Esophagus mucosa (tissue), 1 donor: ENCODE measurements at regions not wholly inside any gene's neighbourhood (a gene's known extent, or its start where the extent isn't known, plus 50 kb on each side); places are given as distances from the start of the nearest gene placed in this dataset.
"Not testable (repeated sequence)": the region's sequence is repeated elsewhere in the genome, so short reads cannot be mapped to it uniquely, and the experiment has no call there.

Source experiments
- ATAC-seq: fragments of 200-7000 bp; cut with Tn5 transposase; one replicate; pipeline ENCODE4 v1.9.1; 2020
- donor health status: DM: yes; HTN: yes; CAD: no.

DNA sequence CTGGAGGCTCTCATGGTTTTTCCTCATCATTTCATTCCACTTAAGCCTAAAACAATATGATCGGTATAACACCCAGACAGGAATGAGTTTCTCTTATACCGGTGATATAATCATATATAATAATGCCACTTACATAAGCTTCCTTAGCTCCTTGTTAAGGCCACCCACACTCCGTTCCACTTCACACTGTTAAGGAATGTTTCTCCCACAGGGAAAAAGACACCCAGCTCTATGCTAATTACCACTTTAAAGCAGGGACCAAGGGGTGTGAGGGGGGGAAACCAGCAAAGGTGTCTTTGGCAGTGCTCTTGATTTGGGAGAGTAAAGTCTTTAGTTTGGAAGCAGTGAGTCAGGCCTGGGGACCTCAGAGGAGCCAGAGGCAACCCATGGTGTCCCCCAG, 245.4 kb downstream of the NPIPA7 start:
- ATAC-seq, result not testable (repeated sequence)

DNA sequence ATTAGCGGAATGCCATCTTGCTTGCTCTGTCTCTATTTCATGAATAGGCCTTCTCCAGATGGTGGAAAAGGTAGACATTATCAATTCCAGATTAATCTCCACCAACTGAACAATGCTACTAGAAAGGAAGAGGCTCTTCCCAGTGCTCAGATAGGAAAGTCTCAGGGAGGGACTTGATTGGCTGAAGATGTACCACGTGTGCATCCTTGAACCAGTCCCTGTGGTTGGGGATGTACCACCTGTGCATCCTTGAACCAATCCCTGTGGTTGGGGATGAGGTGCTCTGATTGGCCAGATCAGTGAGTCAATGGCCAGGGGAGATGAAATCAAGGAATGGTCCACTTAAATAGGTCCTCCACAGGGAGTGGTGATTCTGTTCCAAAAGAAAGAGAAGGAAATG, 246.2 kb downstream of the NPIPA7 start:
- ATAC-seq, result not testable (repeated sequence)

DNA sequence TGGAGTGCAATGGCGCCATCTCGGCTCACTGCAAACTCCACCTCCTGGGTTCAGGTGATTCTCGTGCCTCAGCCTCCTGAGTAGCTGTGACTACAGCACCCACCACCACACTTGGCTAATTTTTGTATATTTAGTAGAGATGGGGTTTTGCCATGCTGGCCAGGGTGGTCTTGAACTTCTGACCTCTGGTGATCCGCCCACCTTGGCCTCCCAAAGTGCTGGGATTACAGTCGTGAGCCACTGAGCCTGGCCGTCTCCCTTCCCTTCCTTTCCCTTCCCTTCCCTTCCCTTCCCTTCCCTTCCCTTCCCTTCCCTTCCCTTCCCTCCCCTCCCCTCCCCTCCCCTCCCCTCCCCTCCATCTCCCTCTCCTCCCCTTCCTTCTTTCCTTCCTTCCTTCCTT, 248.9 kb downstream of the NPIPA7 start:
- ATAC-seq, result not testable (repeated sequence)

DNA sequence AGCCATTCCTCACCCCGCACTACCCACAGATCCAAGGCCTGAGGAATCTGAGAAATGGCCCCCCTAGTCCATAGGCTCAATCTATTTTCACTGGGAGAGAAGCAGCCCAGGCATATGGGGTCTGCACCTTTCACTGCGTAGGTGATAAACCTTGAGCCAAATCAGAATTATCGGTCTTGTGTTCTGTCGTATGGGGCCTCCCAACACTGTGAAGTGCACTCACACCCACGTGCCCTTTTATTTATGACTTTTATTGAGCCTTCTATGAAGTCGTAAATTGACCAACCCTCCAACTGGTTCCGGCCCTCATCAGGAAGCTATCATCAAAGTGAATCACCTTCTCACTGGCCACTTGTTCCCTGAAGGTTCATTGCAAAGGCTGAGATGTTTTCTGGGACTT, 259.3 kb downstream of the NPIPA7 start:
- not testable (repeated sequence) for ATAC-seq

DNA sequence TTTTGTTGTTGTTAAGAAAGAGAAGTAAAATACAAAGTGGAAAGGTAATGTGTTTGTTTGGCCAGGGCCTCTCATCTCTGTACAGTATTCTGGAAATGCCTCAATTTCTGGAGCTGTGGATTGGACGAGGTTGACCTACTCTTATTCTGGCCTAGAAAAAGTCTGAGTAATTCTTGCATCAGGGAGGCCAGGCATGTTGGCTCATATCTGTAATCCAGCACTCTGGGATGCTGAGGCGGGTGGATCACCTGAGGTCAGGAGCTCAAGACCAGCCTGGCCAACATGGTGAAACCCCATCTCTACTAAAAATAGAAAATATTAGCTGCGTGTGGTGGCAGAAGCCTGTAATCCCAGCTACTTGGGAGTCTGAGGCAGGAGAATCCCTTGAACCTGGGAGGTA, 259.8 kb downstream of the NPIPA7 start:
- not testable (repeated sequence) for ATAC-seq

DNA sequence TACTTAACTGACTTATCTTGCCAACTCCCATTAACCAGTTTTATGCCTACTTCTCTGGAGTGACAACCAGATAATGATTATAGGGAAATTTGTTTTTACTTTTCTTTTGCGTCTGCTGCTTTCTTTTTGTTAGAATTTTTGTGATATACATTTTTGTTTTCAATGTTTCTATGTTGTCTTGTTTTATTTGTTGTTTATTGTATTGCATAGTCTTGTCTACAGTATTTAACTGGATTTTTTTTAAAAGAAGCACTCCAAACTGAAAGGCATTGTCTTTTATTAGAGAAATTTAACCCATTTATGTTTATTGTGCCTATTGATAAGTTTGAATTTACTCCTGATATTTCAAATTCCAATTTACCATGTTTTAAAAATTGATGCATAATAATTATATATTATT, 264.9 kb downstream of the NPIPA7 start:
- ATAC-seq, result not testable (repeated sequence)

DNA sequence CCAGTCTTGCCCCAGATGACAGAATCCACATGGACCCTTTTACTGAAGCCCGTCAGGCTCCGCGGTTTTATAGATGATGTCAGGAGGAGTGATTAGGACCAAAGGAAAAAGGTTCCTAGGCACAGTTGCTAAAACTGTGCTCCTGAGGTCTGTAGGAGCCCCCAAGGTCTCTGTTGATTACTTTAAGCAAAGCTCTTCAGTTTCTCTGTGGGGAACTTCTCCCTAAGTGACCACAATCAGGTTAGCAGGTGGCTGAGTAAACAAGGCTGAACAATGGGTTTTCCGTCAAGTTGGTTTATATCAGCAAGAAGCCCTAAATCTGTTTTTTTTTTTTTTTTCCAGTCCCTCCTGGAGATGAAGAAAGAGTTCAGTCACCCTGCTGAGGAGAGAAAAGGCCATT, 269.1 kb downstream of the NPIPA7 start:
- not testable (repeated sequence) for ATAC-seq

DNA sequence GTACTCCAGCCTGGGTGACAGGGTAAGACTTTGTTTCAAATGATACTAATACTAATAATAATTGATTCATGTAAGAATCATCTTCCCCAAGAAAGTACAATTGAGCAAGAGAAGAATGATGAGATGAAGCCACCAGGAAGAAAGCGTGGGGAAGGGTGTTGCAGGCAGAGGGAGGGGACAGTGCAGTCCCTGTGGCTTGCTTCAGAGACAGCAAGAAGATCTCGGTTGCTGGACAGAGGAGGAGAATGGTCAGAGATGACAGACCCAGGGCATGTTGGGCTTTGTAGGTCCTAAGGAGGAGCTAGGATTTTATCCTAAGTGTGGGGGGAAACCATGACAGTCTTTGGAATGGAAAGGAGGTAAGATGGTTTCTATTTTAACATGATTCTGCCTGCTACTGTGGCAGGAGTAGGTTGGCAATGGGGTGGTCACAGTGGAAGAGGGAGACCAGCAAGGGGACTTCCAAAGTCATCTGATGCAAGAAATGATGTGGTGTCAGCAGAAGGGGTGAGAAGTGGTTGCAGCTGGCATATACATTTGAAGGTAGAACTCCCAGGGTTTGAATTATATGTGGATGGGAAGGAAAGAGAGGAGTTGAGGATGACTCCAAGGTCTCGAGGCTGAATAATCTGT, 293.4 kb downstream of the NPIPA7 start:
- not testable (repeated sequence) for ATAC-seq

DNA sequence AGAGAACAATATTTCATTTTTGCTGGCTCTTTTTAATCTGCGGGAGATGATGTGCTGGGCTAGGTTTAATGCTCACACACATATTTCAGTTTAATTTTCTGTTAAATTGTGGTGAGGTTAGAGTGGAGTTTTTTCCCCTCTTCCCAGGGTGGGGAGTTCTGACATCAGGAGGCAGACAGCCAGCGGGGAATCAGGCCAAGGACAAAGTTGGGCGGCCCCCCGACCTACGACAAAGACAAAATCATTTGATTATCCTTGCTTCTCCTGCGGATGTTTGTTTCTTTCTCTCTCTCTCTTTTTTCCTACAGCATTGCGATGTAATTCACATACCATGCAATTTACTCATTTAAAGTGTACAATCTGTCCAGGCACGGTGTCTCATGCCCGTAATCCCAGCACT, 295.9 kb downstream of the NPIPA7 start:
- ATAC-seq, result not testable (repeated sequence)

DNA sequence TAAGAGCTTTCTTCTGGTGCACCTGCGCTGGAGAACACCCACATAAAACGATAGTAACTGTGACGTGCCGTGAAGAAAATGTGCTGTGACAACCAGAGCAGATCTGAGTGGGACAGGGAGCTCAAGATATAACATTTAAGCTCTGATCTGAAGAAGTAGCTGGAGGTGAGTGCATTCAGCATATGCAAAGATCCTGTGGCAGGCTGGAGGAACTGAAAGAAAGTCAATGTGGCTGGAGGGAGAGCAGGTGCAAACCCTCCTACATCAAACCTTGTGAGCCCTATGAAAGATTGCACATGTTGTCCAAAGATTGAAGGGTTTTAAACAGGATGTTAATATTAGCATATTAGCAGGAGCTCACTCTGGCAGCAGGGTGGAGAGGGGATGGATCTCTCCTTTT, 342.9 kb downstream of the NPIPA7 start:
- ATAC-seq, result not testable (repeated sequence)

DNA sequence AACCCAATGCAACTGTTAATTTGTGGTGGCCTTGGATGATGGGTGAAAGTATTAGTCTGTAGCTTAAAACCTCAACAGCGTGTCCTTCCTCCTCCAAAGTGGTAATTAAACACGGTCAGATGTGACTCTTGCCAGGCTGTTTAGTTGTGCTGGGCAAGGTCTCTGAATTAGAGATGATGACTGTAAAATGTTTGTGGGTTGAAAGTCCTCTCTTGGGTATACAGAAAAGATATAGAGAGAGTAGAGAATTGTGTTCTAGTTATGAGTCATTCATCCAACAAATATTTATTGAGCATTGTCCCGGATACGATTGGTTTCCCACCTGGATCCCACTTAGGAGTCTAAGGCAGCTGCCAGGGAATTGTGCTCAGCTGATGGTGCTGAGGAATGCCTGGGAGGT, 343.7 kb downstream of the NPIPA7 start:
- not testable (repeated sequence) for ATAC-seq

DNA sequence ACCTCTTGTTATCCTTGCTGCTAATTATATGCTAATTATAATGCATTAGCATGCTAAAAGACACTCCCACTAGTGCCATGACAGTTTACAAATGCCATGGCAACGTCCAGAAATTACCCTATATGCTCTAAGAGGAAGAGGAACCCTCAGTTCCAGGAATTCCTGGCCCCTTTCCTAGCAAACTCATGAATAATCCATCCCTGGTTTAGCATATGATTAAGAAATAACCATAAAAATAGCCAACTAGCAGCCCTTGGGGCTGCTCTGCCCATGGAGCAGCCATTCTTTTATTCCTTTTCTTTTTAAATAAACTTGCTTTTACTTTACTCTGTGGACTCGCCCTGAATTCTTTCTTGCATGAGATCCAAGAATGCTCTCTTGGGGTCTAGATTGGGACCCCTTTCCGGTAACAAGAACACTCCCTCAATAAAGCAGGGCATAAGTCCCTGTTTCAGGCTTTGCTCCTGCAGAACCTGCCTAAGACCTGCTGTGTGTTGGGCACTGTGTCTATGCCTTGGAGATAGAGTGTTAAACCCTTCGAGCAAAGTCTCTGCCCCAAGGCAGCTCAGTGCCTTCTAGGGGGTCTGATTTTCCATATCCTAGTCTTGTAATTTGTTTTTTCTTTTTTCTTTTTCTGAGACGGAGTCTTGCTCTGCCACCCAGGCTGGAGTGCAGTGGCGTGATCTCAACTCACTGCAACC, 345.0 kb downstream of the NPIPA7 start:
- ATAC-seq, result not testable (repeated sequence)

DNA sequence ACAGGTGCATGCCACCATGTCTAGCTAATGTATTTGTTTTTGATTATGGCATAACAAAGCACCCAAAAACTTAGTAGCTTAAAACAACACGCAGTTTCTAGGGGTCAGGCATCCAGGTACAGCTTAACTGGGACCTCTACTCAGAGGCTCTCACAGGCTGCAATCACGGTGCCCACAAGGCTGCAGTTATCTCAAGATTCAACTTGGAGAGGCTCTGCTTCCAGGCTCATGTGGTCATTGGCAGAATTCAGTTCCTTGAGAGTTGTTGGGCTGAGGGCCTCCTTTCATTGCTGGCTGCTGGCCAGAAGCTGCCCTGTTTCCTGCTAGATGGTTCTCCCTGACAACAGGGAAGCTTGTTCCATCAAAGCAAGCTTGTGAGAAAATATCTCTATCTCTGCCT, 348.1 kb downstream of the NPIPA7 start:
- not testable (repeated sequence) for ATAC-seq

DNA sequence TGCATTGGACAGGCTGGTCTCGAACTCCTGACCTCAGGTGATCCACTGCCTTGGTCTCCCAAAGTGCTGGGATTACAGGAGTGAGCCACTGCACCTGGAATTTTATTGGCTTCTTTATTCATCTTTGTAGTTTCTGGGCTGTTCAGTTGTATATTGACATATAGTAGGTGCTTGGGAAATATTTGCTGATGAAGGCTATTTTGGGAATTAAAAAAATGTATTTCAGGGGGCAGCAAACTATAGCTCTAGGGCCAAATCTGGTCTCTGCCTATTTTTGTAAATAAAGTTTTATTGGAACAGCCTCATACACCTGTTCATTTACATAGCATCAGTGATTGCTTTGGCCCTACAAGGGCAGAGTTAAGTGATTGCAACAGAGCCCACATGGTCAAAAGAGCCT, 363.6 kb downstream of the NPIPA7 start:
- ATAC-seq, result not testable (repeated sequence)

DNA sequence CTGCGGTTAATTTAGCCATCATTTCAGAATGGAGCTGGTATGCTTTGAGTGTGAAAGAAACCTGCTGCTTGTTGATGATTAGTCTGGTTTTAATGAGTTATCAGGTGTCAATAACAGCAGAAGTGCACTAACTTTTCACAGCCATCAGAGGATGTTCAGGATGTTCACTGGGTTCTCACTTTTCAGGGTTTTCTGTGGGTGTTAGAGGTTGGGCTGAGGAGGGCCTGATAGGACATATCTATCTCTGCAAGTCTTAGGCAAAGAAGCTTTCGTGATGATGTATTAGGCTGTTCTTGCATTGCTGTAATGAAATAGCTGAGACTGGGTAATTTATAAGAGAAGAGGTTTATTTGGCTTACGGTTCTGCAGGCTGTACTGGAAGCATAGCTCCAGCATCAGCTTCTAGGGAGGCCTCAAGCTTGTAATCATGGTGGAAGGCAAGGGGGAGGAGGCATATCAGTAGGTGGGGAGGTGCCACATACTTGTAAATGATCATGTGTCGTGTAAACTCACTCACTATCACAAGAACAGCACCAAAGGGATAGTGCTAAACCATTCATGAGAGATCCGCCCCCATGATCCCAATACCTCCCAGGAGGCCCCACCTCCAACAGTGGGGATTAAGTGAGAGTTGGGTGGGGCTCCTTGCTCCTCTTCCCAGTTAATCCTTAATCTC, 376.2 kb downstream of the NPIPA7 start:
- ATAC-seq, result not testable (repeated sequence)

DNA sequence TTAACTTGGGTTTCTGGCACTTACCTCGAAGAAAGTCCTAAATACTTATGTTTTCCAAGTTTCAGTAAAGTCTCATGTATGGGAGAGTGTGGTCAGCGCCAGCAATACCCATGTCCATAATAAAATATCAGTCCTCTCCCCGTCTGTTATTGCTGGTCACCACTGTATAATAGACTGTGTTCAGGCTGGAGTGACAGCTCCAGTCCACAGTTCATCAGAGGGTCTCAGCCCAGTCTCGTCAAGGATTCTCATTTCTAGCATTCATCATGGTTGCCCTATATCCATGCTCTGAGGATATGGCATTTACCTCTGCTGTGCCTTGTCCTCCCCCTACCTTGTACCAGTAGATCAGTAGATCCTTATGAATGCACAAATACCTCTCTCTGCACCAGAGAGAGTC, 384.5 kb downstream of the NPIPA7 start:
- ATAC-seq, result no peak

DNA sequence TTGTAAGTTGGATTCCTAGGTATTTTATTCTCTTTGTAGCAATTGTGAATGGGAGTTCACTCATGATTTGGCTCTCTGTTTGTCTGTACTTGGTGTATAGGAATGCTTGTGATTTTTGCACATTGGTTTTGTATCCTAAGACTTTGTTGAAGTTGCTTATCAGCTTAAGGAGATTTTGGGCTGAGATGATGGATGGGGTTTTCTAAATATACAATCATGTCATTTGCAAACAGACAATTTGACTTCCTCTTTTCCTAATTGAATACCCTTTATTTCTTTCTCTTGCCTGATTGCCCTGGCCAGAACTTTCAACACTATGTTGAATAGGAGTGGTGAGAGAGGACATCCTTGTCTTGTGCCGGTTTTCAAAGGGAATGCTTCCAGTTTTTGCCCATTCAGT, 391.8 kb downstream of the NPIPA7 start:
- ATAC-seq, result not testable (repeated sequence)

DNA sequence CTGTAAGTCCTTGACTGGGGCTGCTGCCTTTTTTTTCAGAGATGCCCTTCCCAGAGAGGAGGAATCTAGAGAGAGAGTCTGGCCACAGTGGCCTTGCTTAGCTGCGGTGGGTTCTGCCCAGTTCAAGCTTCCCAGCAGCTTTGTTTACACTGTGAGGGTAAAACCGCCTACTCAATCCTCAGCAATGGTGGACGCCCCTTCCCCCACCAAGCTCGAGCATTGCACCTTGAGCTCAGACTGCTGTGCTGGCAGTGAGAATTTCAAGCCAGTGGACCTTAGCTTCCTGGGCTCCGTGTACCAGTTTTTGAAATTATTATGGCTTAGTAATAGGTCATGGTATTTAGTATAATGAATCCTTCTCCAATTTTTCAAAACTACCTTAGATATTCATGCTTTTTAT, 395.4 kb downstream of the NPIPA7 start:
- no peak for ATAC-seq

DNA sequence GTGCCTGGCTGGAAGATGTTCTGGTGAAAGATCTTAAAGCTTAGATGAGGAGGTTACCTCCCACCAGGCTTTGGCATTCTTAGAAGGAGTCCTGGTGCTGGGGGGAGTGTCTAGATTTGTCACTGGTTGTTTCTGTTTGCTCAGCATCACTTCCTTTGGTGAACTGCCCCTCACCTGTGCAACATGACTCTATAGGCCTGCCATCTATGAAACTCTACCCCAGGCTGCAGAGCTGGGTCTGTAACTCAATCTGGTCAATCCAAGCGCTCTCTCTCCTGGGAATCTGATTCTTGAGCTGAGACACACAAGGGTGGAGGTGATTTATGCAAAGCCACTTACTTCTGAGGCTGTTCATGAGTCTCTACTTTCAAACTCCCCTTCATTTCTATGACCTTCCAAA, 399.4 kb downstream of the NPIPA7 start:
- no peak for ATAC-seq

DNA sequence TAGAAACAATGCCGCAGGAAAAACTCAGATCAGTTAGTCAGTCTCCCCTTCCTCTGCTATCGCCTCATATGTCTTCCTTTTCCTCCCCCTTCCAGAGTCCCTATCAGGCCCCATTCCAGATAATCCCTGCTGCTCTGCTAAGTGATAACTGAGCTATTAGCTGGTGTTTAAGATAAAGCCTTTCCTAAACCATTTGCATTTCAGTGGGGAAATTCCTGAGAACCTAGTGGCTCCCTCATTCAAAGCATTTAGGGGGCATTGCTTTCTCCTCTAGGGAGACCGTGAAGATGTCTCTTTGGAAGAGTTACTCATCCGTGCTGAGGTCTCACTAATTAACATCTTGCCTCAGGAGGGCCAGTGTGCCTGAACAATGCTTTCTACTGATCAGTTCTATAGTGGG, 401.6 kb downstream of the NPIPA7 start:
- no peak for ATAC-seq

DNA sequence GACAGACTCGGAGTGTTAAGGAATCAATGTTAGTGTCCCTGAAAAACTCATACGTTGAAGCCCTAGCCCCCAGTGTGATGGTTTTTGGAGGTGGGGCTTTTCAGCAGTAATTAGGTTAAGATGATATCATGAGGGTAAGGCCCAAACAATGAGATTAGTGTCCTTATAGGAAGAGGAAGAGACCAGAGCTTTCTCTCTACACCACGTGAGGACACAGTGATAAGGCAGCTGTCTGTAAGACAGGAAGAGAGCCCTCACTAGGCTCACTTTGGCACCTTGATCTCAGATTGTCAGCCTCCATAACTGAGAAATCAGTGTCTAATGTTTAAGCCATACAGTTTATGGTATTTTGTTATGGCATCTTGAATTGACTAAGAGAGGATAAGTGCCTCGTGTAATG, 403.2 kb downstream of the NPIPA7 start:
- no peak for ATAC-seq

DNA sequence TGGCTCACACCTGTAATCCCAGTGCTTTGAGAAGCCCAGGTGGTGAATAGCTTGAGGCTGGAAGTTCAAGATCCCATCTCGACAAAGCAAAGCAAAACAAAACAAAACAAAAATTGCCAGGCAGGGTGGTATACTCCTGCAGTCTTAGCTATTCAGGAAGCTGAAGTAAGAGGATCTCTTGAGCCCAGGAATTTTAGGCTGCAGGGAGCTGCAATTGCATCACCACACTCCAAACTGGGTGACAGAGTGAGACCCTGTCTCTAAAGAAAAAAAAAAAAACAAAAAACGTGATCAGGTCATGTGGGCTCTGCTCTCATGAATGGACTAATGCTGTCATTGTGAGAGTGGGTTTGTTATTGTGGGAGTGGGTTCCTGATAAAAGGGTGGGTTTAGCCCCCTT, 409.1 kb downstream of the NPIPA7 start:
- ATAC-seq, result no peak

DNA sequence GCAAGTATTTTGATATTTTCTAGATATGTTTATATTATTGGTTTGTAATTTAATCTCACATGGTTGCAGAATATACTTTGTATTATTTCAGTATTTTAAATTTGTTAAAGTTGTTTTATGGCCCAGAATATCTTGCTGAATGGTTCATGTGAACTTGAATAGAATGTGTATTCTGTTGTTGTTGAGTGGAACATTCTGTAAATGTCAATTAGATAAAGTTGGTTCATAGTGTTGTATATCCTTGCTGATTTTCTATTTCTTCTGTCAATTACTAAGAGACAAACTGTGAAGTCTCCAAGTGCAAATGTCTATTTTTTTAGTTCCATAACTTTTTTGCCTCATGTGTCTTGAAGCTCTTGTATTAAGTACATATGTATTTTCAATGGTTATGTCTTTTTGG, 411.7 kb downstream of the NPIPA7 start:
- ATAC-seq, result no peak

DNA sequence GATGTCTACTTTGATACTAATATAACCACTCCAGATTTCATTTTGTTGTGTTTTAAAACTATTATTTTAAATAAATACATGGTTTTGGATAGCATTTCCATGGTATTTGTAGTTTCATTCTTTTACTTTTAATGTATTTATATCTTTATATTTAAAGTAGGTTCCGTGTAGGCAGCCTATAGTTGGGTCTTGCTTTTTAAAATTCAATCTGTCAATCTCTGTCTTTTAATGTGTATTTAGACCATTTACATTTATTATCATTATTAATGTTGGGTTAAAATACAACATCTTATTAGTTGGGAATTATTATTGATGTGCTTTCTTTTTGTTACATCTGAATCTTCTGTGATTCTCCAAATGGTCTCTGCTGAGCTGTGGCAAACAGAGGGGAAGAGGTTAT, 412.1 kb downstream of the NPIPA7 start:
- ATAC-seq, result no peak
